Liver (tissue), 8 donors: ENCODE measurements at regions not wholly inside any gene's neighbourhood (a gene's known extent, or its start where the extent isn't known, plus 50 kb on each side); places are given as distances from the start of the nearest gene placed in this dataset.

Source experiments
- DNase-seq: peaks from one replicate; pipeline ENCODE4 v3.0.0-alpha.2; 2017; ENCODE audit warnings: low spot score
- H3K27ac ChIP-seq, 2 donors: one replicate each; pipeline ENCODE4 v1.7.0; 2013; ENCODE audit warnings: inconsistent platforms in 2 of 2, low read length in 2 of 2, control low read depth in 1 of 2, low read depth in 1 of 2, mild to moderate bottlenecking in 1 of 2
- H3K27me3 ChIP-seq, 4 donors: one replicate each; pipeline versions ENCODE4 v1.6.1 to v1.7.0; 2013; ENCODE audit warnings: low read length in 3 of 4, inconsistent platforms in 1 of 4, mild to moderate bottlenecking in 1 of 4, moderate library complexity in 1 of 4; ENCODE audit not compliant: control insufficient read depth in 4 of 4, insufficient read depth in 4 of 4
- H3K36me3 ChIP-seq, 4 donors: one replicate each; pipeline versions ENCODE4 v1.6.1 to v1.7.0; 2013; ENCODE audit warnings: low read length in 3 of 4, mild to moderate bottlenecking in 3 of 4, low read depth in 1 of 4, moderate library complexity in 1 of 4; ENCODE audit not compliant: control insufficient read depth in 4 of 4, insufficient read depth in 3 of 4
- H3K4me1 ChIP-seq, 4 donors: one replicate each; pipeline versions ENCODE4 v1.6.1 to v1.7.0; 2013; ENCODE audit warnings: low read length in 3 of 4, mild to moderate bottlenecking in 3 of 4, moderate library complexity in 1 of 4; ENCODE audit not compliant: control insufficient read depth in 4 of 4, insufficient read depth in 4 of 4
- H3K4me3 ChIP-seq, 3 donors: one replicate each; pipeline versions ENCODE4 v1.6.1 to v1.7.0; 2013; ENCODE audit warnings: low read length in 3 of 3, control low read depth in 1 of 3, low read depth in 1 of 3, mild to moderate bottlenecking in 1 of 3
- H3K9ac ChIP-seq, 2 donors: one replicate each; pipeline ENCODE4 v1.7.0; 2013; ENCODE audit warnings: low read length in 2 of 2, mild to moderate bottlenecking in 2 of 2, moderate library complexity in 2 of 2, control low read depth in 1 of 2, low read depth in 1 of 2
- H3K9me3 ChIP-seq, 4 donors: one replicate each; pipeline versions ENCODE4 v1.6.1 to v1.7.0; 2013; ENCODE audit warnings: low read length in 3 of 4; ENCODE audit not compliant: control insufficient read depth in 4 of 4
- CTCF ChIP-seq: fragments of 150-350 bp; IDR thresholded peaks from 2 replicates; pipeline ENCODE4 v1.5.1; 2017; ENCODE audit warnings: improper control_type of control experiment, low read depth, low read length; ENCODE audit not compliant: missing input control
- EGR1 ChIP-seq, 2 donors: IDR thresholded peaks; 2 replicates each; pipeline ENCODE4 v1.6.1; 2016 to 2018; ENCODE audit warnings: antibody characterized with exemption in 2 of 2, low read depth in 2 of 2
- FOXA1 ChIP-seq: IDR thresholded peaks from 2 replicates; pipeline ENCODE4 v1.6.1; 2016; ENCODE audit warnings: antibody characterized with exemption
- FOXA2 ChIP-seq: IDR thresholded peaks from 2 replicates; pipeline ENCODE4 v1.6.1; 2016; ENCODE audit warnings: antibody characterized with exemption
- GABPA ChIP-seq, 2 donors: IDR thresholded peaks in 1 of 2; conservative IDR thresholded peaks in 1 of 2; 2 replicates each; pipeline ENCODE4 v1.6.1; 2016; ENCODE audit warnings: antibody characterized with exemption in 2 of 2, mild to moderate bottlenecking in 1 of 2, moderate library complexity in 1 of 2
- HNF4A ChIP-seq, 2 donors: conservative IDR thresholded peaks; 2 replicates each; pipeline ENCODE4 v1.6.1; 2016; ENCODE audit warnings: antibody characterized with exemption in 2 of 2, mild to moderate bottlenecking in 2 of 2
- HNF4G ChIP-seq: IDR thresholded peaks from 2 replicates; pipeline ENCODE4 v1.6.1; 2016; ENCODE audit warnings: antibody characterized with exemption
- JUND ChIP-seq, 2 donors: IDR thresholded peaks; 2 replicates each; pipeline ENCODE4 v1.6.1; 2016; ENCODE audit warnings: antibody characterized with exemption in 2 of 2
- MAX ChIP-seq: IDR thresholded peaks from 2 replicates; pipeline ENCODE4 v1.6.1; 2016; ENCODE audit warnings: antibody characterized with exemption
- NR2F2 ChIP-seq: IDR thresholded peaks from 2 replicates; pipeline ENCODE4 v1.6.1; 2016; ENCODE audit warnings: antibody characterized with exemption
- RAD21 ChIP-seq, 2 donors: IDR thresholded peaks; 2 replicates each; pipeline ENCODE4 v1.6.1; 2016; ENCODE audit warnings: antibody characterized with exemption in 2 of 2, mild to moderate bottlenecking in 2 of 2
- SP1 ChIP-seq: IDR thresholded peaks from 2 replicates; pipeline ENCODE4 v1.6.1; 2018; ENCODE audit warnings: antibody characterized with exemption, mild to moderate bottlenecking
- TAF1 ChIP-seq: conservative IDR thresholded peaks from 2 replicates; pipeline ENCODE4 v1.6.1; 2016; ENCODE audit warnings: antibody characterized with exemption, mild to moderate bottlenecking
- YY1 ChIP-seq: IDR thresholded peaks from 2 replicates; pipeline ENCODE4 v1.6.1; 2016; ENCODE audit warnings: antibody characterized with exemption, mild to moderate bottlenecking
- WGBS: extraction: QIAGEN DNeasy Blood & Tissue Kit; methylation state at CpG from one replicate; pipeline ENCODE4 v1.1.7; 2013; 5-methylcytosine and 5-hydroxymethylcytosine counted together
- TF ChIP-seq, protein P1 (sequence below): IDR thresholded peaks from 2 replicates; pipeline ENCODE4 v1.6.1; 2016; ENCODE audit warnings: antibody characterized with exemption, mild to moderate bottlenecking
- TF ChIP-seq, protein P2 (sequence below): IDR thresholded peaks from 2 replicates; pipeline ENCODE4 v1.6.1; 2016; ENCODE audit warnings: antibody characterized with exemption
- TF ChIP-seq, protein P3 (sequence below): IDR thresholded peaks from 2 replicates; pipeline ENCODE4 v1.6.1; 2016; ENCODE audit warnings: antibody characterized with exemption
- donor health status: healthy.
- donor health status: healthy.
- donor health status: healthy.
- donor health status: healthy.
- donor health status: healthy.

GRCh38 chr15:66919421-66919820 lies 146.0 kb upstream of the SMAD3 start (continued):
- TF ChIP-seq, protein P1, sequence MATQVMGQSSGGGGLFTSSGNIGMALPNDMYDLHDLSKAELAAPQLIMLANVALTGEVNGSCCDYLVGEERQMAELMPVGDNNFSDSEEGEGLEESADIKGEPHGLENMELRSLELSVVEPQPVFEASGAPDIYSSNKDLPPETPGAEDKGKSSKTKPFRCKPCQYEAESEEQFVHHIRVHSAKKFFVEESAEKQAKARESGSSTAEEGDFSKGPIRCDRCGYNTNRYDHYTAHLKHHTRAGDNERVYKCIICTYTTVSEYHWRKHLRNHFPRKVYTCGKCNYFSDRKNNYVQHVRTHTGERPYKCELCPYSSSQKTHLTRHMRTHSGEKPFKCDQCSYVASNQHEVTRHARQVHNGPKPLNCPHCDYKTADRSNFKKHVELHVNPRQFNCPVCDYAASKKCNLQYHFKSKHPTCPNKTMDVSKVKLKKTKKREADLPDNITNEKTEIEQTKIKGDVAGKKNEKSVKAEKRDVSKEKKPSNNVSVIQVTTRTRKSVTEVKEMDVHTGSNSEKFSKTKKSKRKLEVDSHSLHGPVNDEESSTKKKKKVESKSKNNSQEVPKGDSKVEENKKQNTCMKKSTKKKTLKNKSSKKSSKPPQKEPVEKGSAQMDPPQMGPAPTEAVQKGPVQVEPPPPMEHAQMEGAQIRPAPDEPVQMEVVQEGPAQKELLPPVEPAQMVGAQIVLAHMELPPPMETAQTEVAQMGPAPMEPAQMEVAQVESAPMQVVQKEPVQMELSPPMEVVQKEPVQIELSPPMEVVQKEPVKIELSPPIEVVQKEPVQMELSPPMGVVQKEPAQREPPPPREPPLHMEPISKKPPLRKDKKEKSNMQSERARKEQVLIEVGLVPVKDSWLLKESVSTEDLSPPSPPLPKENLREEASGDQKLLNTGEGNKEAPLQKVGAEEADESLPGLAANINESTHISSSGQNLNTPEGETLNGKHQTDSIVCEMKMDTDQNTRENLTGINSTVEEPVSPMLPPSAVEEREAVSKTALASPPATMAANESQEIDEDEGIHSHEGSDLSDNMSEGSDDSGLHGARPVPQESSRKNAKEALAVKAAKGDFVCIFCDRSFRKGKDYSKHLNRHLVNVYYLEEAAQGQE, result no peak
- TF ChIP-seq GABPA (IDR thresholded peaks at IDR 0.05 in 1 of 2, conservative IDR thresholded peaks at IDR 0.05 in 1 of 2) (no peak), YY1 (no peak)

GRCh38 chr15:66921319-66921915 lies 144.0 kb upstream of the SMAD3 start:
- no peaks in the 10 kb centered on the region for H3K36me3 ChIP-seq
- no peak overlapping the region for H3K27ac ChIP-seq
- DNase-seq, result no peak
- H3K27me3 ChIP-seq, result peaks cover 0 to 2% (median 0%) of the 10 kb centered on the region in 4 donors
- H3K4me1 ChIP-seq, result no peaks in the 10 kb centered on the region
- no peak overlapping the region for H3K4me3 ChIP-seq
- WGBS, result 57% methylated on average over 6 of the region's 6 CpGs
- H3K9me3 ChIP-seq, result peaks cover 0 to 5% (median 3%) of the 10 kb centered on the region in 4 donors
- no peak for TF ChIP-seq GABPA (IDR thresholded peaks at IDR 0.05 in 1 of 2, conservative IDR thresholded peaks at IDR 0.05 in 1 of 2)
- TF ChIP-seq EGR1 (IDR thresholded peaks at IDR 0.05; ENCODE audit: low read depth in 2 of 2), result no peak
- TF ChIP-seq NR2F2, result no peak
- TF ChIP-seq CTCF, result no peak
- TF ChIP-seq, protein P2, sequence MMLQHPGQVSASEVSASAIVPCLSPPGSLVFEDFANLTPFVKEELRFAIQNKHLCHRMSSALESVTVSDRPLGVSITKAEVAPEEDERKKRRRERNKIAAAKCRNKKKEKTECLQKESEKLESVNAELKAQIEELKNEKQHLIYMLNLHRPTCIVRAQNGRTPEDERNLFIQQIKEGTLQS, result no peak
- TF ChIP-seq RAD21 (IDR thresholded peaks at IDR 0.05), result no peak
- TF ChIP-seq YY1, result no peak
- no peak for TF ChIP-seq JUND (IDR thresholded peaks at IDR 0.05)
- TF ChIP-seq FOXA2, result no peak
- no peak for TF ChIP-seq HNF4G
- H3K9ac ChIP-seq, result no peak overlapping the region

GRCh38 chr15:66922608-66923007 lies 142.8 kb upstream of the SMAD3 start:
- no peak for DNase-seq
- H3K27ac ChIP-seq, result no peak overlapping the region
- no peak overlapping the region for H3K4me3 ChIP-seq
- peaks cover 0 to 5% (median 3%) of the 10 kb centered on the region in 4 donors for H3K9me3 ChIP-seq
- peaks cover 0 to 2% (median 0%) of the 10 kb centered on the region in 4 donors for H3K27me3 ChIP-seq
- H3K4me1 ChIP-seq, result no peaks in the 10 kb centered on the region
- no peaks in the 10 kb centered on the region for H3K36me3 ChIP-seq
- H3K9ac ChIP-seq, result no peak overlapping the region
- WGBS, result 63% methylated on average over 3 of the region's 3 CpGs
- TF ChIP-seq EGR1 (IDR thresholded peaks at IDR 0.05; ENCODE audit: low read depth in 2 of 2) (no peak), HNF4A (conservative IDR thresholded peaks at IDR 0.05) (no peak), HNF4G (no peak), SP1 (no peak), FOXA1 (no peak), MAX (no peak), JUND (IDR thresholded peaks at IDR 0.05) (no peak), FOXA2 (no peak), TAF1 (no peak), NR2F2 (no peak), YY1 (no peak), RAD21 (IDR thresholded peaks at IDR 0.05) (no peak)
- TF ChIP-seq, protein P2, result no peak
- TF ChIP-seq, protein P3, sequence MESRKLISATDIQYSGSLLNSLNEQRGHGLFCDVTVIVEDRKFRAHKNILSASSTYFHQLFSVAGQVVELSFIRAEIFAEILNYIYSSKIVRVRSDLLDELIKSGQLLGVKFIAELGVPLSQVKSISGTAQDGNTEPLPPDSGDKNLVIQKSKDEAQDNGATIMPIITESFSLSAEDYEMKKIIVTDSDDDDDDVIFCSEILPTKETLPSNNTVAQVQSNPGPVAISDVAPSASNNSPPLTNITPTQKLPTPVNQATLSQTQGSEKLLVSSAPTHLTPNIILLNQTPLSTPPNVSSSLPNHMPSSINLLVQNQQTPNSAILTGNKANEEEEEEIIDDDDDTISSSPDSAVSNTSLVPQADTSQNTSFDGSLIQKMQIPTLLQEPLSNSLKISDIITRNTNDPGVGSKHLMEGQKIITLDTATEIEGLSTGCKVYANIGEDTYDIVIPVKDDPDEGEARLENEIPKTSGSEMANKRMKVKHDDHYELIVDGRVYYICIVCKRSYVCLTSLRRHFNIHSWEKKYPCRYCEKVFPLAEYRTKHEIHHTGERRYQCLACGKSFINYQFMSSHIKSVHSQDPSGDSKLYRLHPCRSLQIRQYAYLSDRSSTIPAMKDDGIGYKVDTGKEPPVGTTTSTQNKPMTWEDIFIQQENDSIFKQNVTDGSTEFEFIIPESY, result no peak
- TF ChIP-seq, protein P1, result no peak
